ENCODE measurements at regions not wholly inside any gene's neighbourhood (a gene's known extent, or its start where the extent isn't known, plus 50 kb on each side); places are given as distances from the start of the nearest gene placed in this dataset.

- Mint-ChIP-seq H3K4me3 (ENCODE audit: unreplicated experiment) (no peak overlapping the region), H3K27me3 (ENCODE audit: low read depth, unreplicated experiment) (no peaks in the 10 kb centered on the region), H3K36me3 (ENCODE audit: low read depth, unreplicated experiment) (no peaks in the 10 kb centered on the region), H3K27ac (ENCODE audit: unreplicated experiment) (peak overlapping the region; percentile 67), H3K9me3 (ENCODE audit: unreplicated experiment) (no peaks in the 10 kb centered on the region), H3K4me1 (ENCODE audit: low read depth, unreplicated experiment) (peaks cover 26% of the 10 kb centered on the region)
- no peaks in the 10 kb centered on the region for H3K79me2 ChIP-seq (ENCODE audit: insufficient read depth, low read length)
- H3K9ac ChIP-seq (ENCODE audit: low read length) = peak overlapping the region; percentile 71
- DNase-seq (ENCODE audit: low read depth) = peak; percentile 70
- TF ChIP-seq CTCF (IDR thresholded peaks at IDR 0.05; ENCODE audit: insufficient read depth, low read depth, low read length) (no peak), EZH2 (IDR thresholded peaks at IDR 0.05; ENCODE audit: insufficient read depth, low read length) (no peak)
- no peak for FAIRE-seq
- H3K27me3 ChIP-seq (ENCODE audit: insufficient read depth, low read length) = no peaks in the 10 kb centered on the region
- H3K9me3 ChIP-seq (ENCODE audit: insufficient read depth, low read depth, low read length) = no peaks in the 10 kb centered on the region
- H3K4me1 ChIP-seq (ENCODE audit: insufficient read depth, low read length) = peaks cover 19% of the 10 kb centered on the region
- no peaks in the 10 kb centered on the region for H3K36me3 ChIP-seq (ENCODE audit: insufficient read depth, low read length)
- peak overlapping the region; percentile 9 for H3K4me3 ChIP-seq (ENCODE audit: insufficient read depth, low read depth, low read length)
- peak overlapping the region; percentile 87 for H3K27ac ChIP-seq (ENCODE audit: low read depth, low read length)
- H2AFZ ChIP-seq (ENCODE audit: low read depth, low read length) = peak overlapping the region; percentile 44
- H3K4me2 ChIP-seq (ENCODE audit: low read length) = peak overlapping the region; percentile 65
- H4K20me1 ChIP-seq (ENCODE audit: insufficient read depth, low read length) = no peaks in the 10 kb centered on the region
Measured at GRCh38 chr13:73168226-73168952, 109.6 kb downstream of the KLF5 start.

GRCh38 chr13:73167028-73167820 is 108.4 kb downstream of the KLF5 start:
- peak; percentile 26 for DNase-seq (ENCODE audit: low read depth)
- no peak overlapping the region for H3K27ac Mint-ChIP-seq (ENCODE audit: unreplicated experiment)
- H3K9me3 Mint-ChIP-seq (ENCODE audit: unreplicated experiment) = no peaks in the 10 kb centered on the region
- H3K9ac ChIP-seq (ENCODE audit: low read length) = no peak overlapping the region
- no peak overlapping the region for H3K27ac ChIP-seq (ENCODE audit: low read depth, low read length)
- no peaks in the 10 kb centered on the region for H3K79me2 ChIP-seq (ENCODE audit: insufficient read depth, low read length)
- H3K4me1 Mint-ChIP-seq (ENCODE audit: low read depth, unreplicated experiment) = peaks cover 31% of the 10 kb centered on the region
- H3K27me3 Mint-ChIP-seq (ENCODE audit: low read depth, unreplicated experiment) = no peaks in the 10 kb centered on the region
- no peak overlapping the region for H3K4me3 Mint-ChIP-seq (ENCODE audit: unreplicated experiment)
- H3K4me3 ChIP-seq (ENCODE audit: insufficient read depth, low read depth, low read length) = no peak overlapping the region
- H3K36me3 ChIP-seq (ENCODE audit: insufficient read depth, low read length) = no peaks in the 10 kb centered on the region
- TF ChIP-seq EZH2 (IDR thresholded peaks at IDR 0.05; ENCODE audit: insufficient read depth, low read length) = no peak
- TF ChIP-seq CTCF (IDR thresholded peaks at IDR 0.05; ENCODE audit: insufficient read depth, low read depth, low read length) = no peak
- H3K4me2 ChIP-seq (ENCODE audit: low read length) = no peak overlapping the region
- H4K20me1 ChIP-seq (ENCODE audit: insufficient read depth, low read length) = no peaks in the 10 kb centered on the region
- FAIRE-seq = no peak
- H3K4me1 ChIP-seq (ENCODE audit: insufficient read depth, low read length) = peaks cover 19% of the 10 kb centered on the region
- no peaks in the 10 kb centered on the region for H3K36me3 Mint-ChIP-seq (ENCODE audit: low read depth, unreplicated experiment)
- H2AFZ ChIP-seq (ENCODE audit: low read depth, low read length) = peak overlapping the region; percentile 9
- no peaks in the 10 kb centered on the region for H3K27me3 ChIP-seq (ENCODE audit: insufficient read depth, low read length)
- H3K9me3 ChIP-seq (ENCODE audit: insufficient read depth, low read depth, low read length) = no peaks in the 10 kb centered on the region
